ENCODE measurements at regions not wholly inside any gene's neighbourhood (a gene's known extent, or its start where the extent isn't known, plus 50 kb on each side); places are given as distances from the start of the nearest gene placed in this dataset.
"Not testable (repeated sequence)": the region's sequence is repeated elsewhere in the genome, so short reads cannot be mapped to it uniquely, and the experiment has no call there.

DNA sequence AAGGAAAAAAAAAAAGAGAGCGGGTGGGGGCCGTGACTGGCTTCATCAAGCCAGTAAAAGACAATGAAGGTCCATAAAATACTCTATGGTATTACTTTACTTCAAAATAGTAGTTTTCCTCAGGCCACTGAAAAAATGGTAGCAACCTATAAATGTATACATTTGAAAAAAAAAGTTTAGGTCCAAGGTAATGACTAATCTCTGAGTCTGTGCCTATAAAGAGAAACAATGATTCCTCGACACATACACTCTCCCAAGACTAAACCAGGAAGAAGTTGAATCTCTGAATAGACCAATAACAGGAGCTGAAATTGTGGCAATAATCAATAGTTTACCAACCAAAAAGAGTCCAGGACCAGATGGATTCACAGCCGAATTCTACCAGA is 84.5 kb upstream of the SIRPG start:
- not testable (repeated sequence) for DNase-seq

DNA sequence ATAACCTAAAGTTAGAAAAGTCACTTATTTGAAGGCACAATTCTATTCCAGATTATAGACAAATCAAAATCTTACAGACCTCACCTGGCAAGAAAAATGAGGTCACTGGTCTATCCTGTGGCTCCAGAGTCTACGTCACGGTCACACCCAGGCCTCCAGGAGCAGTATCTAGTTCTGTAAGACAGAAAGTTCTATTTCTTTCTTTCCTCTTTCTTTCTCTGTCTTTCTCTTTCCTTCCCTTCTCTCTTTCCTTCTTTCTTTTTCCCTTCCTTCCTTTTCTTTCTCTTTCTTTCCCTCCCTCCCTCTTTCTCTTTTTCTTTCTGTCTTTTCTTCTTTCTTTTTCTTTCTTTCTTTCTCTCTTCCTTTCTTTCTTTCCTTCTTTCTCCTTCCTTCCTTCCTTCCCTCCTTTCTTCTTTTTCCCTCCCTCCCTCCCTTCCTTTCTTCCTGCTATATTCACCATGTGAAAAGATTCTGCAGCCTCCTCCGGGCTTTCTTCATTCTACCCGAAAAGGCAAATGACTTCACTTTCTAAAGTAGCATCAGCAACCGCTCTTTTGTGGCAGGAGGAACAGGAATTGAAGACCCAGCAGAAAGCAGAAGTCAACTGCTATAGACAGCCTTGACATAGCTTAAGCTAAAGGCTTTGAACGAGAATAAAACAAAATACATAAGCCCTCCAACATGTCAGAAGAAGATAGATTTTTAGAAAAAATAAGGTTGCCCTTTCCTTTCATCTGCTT is 83.9 kb upstream of the SIRPG start:
- no peak for DNase-seq

DNA sequence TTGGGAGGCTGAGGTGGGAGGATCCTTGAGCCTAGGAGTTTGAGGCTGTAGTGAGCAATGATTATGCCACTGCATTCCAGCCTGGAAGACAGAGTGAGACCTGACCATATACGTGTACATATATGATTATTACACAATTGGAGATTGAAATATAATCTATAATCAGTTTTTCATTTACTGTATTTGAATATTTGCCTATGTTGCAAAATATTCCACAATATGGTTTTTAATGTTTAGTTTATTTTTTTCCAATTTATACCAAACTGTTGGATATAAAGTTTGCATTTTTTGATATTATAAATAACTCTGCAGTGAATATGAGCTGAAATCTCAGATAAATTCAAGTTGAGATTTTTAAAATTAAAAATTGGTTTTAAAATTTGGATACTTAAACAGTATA is 79.6 kb upstream of the SIRPG start:
- DNase-seq, result no peak

DNA sequence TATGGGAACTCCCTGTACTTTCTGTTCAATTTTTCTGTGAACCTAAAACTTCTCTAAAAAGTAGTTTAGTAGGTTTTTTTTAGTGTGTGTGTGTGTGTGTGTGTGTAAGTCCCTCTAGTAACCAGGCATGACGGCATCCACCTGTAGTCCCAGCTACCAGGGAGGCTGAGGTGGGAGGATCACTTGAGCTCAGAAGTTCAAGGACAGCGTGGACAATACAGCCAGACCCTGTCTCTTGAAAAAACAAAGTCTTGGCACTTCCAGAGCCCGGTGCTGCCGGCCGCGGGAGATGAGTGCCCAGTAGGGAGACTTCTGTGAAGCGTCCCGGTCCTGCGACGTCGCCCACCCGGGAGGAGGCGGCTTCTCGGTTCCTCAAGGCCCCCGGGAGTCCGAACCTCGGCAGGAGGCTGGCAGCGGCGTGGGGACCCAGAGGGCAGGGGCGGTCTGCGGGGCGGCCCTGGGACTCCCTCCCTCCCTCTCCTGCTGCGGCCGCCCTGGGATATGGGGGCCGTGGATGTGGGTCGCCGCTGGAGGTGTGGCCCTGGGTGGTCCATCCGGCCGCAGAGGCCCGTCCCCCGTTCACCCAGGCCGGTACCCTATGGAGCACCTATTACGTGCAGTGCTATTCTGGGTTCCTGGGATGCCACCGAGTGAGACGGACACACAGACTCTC is 78.0 kb upstream of the SIRPG start:
- DNase-seq, result no peak

DNA sequence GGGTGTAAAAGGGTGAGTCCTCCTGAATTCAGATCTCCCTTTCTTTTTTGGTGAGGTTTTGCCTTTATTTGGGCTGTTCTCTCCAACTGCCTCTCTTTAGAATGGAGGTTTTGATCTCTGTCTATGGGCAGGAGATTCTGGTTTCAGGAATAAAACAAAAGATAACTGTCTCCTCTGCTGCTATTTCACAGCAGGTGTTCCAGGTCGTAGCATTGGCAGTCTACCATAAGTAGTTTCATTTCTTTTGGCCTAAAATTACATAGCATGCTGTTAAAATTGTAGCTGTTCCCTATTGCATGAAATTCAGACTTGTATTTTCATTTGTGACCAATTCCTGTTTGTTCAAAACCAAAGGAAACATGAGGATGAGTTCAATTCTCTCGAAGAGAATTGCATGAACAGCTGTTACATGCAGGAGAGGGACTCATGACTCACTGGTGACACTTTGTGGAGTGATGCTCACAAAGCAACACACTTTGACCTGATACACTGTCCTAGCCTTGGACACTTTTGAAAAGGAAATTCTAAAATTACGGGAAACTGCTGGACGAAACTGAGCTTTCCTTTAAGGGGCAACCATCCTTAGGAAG is 76.8 kb upstream of the SIRPG start:
- DNase-seq, result no peak

DNA sequence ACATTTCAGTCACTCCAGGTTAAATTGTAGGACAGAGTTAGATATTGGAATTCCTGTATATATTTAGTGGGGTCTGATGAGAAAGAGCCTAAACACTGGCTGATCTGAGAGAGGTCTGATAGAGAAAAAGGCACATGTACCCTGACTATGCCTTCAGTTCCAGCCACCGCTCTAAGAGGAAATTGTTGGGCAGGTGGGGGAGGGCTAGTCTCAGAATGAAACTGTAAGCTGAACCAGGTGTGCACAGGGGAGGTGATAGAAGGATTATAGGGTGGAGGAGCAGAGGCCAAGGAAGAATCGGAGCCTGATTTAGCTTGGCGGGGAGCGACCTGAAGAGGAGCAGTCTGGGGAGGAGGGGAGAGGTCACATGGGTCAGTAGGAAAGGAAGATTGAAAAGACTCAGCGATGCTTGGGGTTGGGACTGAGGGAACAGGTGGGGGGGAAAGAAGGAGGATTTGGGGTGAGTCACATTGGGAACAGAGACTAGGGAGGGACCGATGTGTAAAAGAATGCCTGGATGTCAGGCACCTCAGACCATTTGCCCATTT is 74.3 kb upstream of the SIRPG start:
- DNase-seq, result not testable (repeated sequence)

DNA sequence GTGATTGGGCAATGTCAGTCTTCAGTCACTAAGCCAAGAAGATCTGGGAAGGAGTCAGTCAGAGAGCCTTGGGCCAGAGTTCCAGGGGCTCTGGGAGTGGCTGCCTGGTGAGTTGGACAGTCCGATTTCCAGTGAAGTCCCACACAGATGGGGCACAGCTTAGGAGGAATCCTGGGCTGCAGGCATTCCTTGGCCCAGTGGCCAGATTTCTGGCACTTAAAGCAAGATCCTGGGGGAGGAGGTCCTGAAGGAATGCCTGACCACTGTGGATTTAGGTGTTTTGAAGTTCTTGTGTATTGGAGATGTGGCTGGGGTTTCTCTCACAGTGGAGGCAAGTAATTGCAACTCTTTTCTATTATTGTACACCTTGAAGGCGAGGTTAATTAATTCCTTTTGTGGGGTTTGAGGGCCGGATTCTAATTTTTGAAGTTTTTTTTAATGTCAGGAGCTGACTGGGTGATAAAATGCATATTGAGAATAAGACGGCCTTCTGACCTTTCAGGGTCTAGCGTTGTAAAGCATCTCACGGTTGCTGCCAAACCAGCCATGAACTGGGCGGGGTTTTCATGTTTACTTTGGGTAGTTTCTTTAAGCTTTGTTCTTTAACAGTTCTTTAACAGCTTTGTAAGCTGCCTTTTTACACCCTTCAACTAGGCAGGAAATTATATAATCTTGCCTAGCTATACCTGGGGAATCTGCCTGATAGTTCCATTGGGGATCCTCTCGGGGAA is 73.6 kb upstream of the SIRPG start:
- DNase-seq, result not testable (repeated sequence)

DNA sequence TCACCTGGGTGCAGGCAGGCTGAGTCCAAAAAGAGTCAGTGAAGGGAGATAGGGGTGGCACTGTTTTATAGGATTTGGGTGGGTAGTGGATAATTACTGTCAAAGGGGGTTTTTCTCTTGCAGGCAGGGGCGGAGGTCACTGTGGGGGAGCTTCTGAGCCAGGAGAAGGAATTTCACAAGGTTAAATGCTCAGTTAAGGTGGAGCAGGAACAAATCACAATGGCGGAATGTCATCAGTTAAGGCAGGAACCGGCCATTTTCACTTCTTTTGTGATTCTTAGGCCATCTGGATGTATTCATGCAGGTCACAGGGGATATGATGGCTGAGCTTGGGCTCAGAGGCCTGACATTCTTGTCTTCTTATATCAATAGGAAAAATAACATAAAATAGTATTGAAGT is 69.7 kb upstream of the SIRPG start:
- DNase-seq, result not testable (repeated sequence)

DNA sequence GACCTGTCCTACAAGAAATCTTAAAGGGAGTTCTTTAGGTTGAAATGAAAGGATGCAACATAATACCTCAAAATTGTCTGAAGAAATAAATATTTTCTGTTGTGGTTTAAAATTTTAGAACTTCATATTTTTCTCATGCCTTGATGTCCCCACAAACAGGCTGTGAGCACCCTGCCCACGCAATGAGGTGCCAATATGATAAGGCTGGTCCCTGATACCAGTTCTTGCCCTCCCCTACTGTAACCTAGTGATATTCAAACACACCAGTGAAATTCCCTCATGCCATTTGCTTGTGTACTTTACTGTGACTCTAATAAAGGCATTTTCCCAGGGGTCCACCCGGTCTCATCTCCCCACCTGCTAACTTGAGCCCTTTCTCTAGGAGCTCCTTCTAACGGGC is 67.3 kb upstream of the SIRPG start:
- DNase-seq, result no peak

DNA sequence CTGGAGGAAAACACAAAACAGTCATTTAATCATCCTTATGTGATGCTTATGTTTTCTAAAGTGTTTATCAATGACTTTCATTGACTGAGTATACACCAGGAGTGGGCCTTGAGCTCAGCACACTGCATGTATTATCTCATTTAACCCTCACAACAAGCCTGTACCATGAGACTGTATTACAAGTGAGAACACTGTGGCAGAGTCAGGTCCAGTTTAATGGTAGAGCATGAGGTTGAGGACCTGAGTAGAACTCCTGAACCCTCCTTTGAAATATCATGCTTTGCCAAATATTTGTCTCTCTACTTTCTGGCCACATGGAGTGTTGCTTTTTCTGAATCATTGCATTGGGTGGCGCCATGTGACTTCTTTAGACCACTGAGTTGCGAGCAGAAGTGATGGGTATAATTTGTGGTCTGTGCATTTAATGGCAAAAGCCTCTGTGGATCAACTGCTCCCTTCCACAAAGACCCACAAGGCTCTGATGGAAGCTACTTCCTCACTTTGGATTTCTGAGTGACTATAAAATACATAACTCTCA is 65.0 kb upstream of the SIRPG start:
- no peak for DNase-seq

DNA sequence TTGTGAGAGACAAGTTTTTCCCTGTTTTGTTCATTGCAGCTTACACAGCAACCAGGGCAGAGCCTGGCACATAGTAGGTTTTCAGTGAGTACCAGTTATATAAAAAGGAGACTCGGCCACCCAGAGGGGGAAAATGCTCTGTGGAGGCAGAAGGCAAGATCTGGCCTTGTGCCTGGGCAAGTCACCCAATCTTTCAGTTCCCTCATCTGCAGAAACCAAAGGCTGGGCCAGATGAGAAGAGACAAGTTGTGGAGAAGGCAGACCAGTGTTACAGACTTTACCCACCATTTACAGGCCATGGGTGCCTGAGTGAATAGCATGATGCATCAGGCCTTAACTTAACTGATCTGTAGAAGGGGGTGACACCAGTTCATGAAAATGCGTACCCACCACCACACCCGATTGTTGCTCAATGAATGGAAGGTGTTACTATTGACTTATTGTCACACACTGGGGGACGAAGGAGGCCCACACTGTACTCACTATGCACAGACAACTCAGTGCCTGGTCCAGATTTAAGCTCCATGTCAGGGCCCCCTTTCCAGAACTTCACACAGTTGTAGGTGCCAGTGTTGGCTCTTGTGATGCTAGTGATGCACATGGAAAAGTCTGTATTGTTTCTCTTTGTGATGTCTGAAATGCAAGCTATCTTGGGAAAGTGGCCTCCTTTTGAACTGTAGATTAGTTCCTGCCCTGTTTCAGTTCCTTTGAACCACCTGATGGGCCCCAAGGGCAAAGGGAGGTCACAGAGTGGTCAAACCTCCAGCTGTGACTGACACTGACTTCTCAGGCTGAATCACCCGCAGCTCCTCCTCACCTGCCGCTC is 64.3 kb upstream of the SIRPG start:
- no peak for DNase-seq

DNA sequence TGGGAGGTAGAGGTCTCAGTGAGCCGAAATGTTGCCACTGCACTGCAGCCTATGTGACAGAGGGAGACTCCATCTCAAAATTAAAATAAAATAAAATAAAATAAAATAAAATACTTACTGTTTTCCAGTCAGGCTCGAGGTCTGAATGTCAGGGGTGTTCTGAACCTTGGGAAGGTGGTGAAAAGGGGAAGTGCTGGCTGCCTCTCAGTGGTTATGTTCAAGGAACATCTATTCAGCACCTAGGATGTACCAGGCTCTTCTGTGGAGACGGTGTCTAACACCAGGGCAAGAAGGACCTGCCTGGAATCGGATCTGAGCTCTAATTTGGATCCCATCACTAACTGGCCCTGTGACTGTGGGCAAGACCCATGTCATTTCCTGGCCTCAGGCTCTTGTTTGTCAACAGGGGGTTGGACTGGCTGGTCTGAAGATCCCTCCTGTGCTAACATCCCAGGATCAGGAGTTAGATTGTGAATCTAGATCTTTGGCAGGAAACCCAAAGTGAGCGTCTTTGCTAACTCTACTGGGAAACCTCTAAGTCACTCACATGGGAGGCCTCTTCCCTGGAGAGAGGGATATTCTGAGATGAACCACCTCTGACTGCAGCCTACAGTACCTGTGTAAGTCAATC is 63.4 kb upstream of the SIRPG start:
- no peak for DNase-seq

DNA sequence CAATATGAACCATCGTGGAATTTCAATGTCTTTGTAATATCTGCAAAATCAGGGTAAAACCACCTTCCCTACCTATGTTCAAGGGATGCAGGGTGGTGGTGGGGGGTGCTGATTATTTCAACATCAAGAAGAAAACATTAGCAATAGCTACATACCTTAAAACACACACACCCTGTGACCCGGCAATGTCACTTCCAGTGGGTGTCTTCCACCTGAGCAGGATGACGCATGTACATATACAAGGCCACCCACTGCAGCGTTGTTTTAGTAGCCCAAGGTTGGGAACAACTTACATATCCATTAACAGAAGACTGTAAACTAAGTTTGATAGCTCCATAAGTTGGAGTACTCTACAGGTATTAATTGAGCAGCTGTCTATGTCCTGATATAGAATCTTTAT is 62.6 kb upstream of the SIRPG start:
- DNase-seq, result no peak

DNA sequence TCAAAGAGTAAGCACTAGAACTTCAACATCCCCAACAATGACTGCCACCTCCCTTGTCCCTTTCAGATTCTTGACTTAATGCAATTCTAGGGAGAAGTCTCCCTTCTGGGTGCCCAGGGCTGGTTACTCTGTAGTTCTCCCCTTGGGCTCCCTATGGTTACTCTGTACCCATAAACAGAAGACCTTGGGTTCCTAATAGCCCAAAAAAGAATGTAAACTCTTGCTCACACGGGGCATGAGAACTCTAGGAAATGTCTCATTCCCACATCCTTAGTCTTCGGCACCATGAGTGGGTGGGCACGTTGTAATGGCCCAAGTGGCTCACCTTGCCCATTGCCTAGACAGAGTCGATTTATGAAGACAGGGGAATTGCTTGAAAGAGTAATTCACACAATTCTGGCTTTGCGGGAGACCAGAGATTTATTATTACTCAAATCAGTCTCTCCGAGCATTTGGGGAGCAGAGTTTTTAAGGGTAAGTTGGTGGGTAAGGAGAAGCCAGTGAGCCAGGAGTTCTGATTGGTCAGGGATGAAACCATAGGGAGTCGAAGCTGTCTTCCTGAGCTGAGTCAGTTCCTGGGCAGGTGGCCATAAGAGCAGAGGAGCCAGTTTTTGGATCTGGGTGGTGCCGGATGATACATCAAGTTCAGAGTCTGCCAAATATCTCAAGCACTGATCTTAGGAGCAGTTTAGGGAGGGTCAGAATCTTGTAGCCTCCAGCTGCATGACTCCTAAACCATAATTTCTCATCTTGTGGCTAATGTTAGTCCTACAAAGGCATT is 61.2 kb upstream of the SIRPG start:
- DNase-seq, result no peak

DNA sequence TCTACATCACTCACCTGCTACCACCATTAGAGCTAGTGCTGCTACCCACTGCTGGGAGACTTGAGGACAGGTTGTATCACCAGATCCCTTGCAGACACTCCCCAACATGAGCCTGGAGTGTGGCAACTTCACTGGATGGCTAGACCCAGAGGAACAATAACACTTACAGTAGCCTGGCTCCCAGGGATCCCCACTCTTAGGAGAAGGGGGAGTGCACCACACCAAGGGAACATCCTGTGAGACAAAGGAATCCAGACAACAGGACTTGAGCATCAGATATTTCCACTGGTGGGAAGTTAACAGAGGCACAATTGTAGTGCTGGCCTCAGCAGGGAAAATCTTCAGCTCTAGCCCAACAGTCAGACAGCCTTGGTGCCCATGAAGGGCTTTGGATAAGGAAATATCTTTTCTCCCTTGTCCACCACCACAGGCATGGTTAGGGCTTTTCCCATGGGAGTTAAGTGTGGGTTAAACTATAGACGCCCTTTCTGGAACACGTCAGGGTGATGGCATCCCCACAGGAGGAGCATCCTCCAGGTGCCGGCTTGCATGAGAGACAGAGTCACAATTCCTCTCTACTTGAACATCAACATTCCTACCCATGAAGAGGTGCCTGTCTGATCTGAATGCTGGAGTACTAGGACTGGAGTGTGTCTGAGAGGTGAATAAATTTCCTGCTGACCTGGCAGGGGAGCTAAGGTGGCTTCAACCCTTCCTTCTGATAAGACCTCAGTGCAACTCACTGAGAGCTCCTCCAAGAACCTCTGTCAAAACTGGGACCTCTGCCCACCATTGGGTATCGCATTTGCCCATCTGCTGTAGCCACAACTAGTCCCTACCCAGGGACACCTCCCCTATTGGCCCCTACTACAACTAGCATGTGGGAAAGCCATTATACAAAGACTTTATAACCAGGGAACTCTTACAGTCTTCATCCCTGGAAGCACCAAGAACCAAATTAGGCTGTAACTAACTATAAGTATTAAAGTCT is 55.4 kb upstream of the SIRPG start:
- DNase-seq, result no peak

DNA sequence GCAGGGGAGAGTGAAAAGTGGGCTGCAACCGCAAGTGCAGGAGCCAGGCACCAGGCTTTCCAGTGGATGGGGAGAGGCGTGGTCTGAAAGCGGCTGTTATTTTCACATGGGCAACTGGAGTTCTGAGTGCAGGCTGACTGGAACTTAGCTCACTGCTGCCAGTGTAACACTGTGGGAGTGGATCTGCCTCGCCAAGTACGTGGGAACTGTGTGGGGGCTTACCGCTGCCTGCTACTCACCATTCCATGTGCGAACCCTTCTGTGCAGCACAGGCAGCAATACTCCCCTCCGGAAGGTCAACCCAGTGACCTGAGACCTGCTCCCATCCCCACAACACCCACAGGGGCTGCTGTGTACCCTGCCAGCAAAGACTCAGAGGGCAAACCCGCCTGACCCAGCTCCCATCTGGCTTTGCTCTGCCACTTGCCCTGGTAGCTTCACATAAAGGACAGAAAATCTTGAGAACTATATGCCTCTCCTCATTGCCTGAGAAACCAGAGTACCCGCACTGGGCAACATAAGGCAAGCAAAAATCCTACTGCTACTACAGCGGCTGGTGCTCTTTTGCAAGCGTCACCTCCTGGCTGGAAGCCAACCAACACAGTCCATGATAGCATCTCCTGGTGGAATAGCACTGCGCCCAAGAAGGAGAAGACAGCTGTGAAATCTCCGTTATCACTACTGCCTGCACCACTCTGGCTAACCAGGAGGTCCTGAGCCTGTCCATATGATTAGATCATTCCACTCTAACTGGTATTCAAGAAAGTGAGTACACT is 54.4 kb upstream of the SIRPG start:
- no peak for DNase-seq

DNA sequence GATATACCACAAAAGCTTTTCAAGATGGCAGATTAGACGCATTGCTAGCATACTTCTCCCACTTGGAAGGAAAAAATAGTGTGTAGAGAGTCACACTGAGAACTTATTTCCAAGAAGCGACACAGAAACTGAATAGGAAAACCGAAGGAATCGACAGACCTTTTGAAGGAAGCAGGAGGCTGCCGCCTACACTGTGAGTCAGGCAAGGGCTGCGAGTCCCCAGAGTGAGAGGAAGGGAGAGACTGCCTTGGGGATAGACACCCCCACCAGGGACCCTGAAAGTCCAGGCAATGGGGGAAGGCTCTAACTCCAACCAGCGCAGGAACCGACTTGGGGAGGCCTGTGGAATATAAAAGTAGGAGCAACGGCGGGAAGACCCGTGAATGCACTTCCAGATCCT is 53.7 kb upstream of the SIRPG start:
- no peak for DNase-seq

DNA sequence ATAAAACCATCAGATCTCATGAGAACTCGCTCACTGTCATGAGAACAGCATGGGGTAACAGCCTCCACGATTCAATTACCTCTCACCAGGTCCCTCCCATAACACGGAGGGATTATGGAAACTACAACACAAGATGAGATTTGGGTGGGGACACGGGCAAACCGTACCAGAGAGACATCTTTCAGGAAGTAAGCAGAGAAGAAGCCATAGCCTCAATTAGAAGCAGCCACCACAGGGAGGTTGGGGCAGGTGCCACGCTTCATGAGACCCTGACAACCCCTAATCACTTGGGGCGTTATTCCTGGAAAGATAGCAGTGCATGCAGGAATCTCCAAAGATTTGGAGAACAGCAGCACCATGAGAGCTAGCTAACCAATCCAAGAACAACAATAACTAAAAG is 52.9 kb upstream of the SIRPG start:
- no peak for DNase-seq
